ENCODE measurements at regions not wholly inside any gene's neighbourhood (a gene's known extent, or its start where the extent isn't known, plus 50 kb on each side); places are given as distances from the start of the nearest gene placed in this dataset.

DNA sequence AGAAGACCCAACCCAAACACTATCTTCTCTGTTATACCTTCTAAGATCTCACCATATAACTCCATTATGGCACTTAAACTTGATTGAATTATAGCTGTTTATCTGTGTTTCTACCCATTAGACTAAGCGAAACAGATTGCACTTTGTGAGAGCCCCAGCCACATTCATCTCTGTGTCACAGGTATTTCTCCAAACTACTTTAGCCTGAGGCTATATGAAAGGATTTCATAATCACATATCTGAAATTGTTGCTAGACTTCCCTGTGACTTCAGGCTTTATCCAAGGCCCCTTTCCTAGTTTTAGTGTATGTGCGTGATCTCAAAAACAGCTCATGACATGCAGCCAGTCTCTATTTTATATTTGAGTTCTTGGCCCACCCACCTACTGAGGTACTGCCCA is 745.0 kb upstream of the ACVR2A start:
- TF ChIP-seq, protein P1, sequence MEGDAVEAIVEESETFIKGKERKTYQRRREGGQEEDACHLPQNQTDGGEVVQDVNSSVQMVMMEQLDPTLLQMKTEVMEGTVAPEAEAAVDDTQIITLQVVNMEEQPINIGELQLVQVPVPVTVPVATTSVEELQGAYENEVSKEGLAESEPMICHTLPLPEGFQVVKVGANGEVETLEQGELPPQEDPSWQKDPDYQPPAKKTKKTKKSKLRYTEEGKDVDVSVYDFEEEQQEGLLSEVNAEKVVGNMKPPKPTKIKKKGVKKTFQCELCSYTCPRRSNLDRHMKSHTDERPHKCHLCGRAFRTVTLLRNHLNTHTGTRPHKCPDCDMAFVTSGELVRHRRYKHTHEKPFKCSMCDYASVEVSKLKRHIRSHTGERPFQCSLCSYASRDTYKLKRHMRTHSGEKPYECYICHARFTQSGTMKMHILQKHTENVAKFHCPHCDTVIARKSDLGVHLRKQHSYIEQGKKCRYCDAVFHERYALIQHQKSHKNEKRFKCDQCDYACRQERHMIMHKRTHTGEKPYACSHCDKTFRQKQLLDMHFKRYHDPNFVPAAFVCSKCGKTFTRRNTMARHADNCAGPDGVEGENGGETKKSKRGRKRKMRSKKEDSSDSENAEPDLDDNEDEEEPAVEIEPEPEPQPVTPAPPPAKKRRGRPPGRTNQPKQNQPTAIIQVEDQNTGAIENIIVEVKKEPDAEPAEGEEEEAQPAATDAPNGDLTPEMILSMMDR (IDR thresholded peaks at IDR 0.05), result no peak
- no peak for TF ChIP-seq POLR2A (IDR thresholded peaks at IDR 0.05)
